Activated T-helper 1 cell treated with anti-CD3 and anti-CD28 coated beads, Interleukin-12 subunit alpha, Interleukin-12 subunit beta, Interleukin-2, Interleukin-4 antibody, amounts not matched to agents 30 ng/mL and 10 ng/mL and 1 ng/mL, durations not matched to agents 14 hours and 24 hours and 36 hours (primary cell): ENCODE measurements at regions not wholly inside any gene's neighbourhood (a gene's known extent, or its start where the extent isn't known, plus 50 kb on each side); places are given as distances from the start of the nearest gene placed in this dataset.
"Not testable (repeated sequence)": the region's sequence is repeated elsewhere in the genome, so short reads cannot be mapped to it uniquely, and the experiment has no call there.

Experiments
- DNase-seq: peaks from one replicate; pipeline ENCODE4 v3.0.0; 2021; ENCODE audit warnings: low spot score
- H3K27ac Mint-ChIP-seq: one replicate; pipeline ENCODE4 v1.8.0; 2021; ENCODE audit warnings: mild to moderate bottlenecking, mixed read lengths
- H3K27me3 Mint-ChIP-seq: one replicate; pipeline ENCODE4 v1.8.0; 2022; ENCODE audit warnings: mild to moderate bottlenecking, moderate library complexity, mixed read lengths; ENCODE audit not compliant: insufficient read depth
- H3K36me3 Mint-ChIP-seq: one replicate; pipeline ENCODE4 v1.8.0; 2021; ENCODE audit warnings: low read depth, mixed read lengths
- H3K4me1 Mint-ChIP-seq: one replicate; pipeline ENCODE4 v1.8.0; 2021; ENCODE audit warnings: low read depth, mixed read lengths
- H3K4me3 Mint-ChIP-seq: one replicate; pipeline ENCODE4 v1.8.0; 2021; ENCODE audit warnings: mild to moderate bottlenecking, moderate library complexity, mixed read lengths
- H3K9me3 Mint-ChIP-seq: one replicate; pipeline ENCODE4 v1.8.0; 2021; ENCODE audit warnings: mixed read lengths
- intact Hi-C: fragments of 100-400 bp; cut with micrococcal nuclease; formaldehyde crosslinking; loops from one replicate; pipeline ENCODE4 v1.15.1; 2024

GRCh38 chr1:37380546-37380945 lies 93.8 kb upstream of the ZC3H12A start:
- H3K4me3 Mint-ChIP-seq, DNase-seq, H3K9me3 Mint-ChIP-seq, intact Hi-C loops, H3K36me3 Mint-ChIP-seq, H3K27ac Mint-ChIP-seq, H3K4me1 Mint-ChIP-seq: not testable (repeated sequence)
- peaks cover 14% of the 10 kb centered on the region for H3K27me3 Mint-ChIP-seq

GRCh38 chr1:37387854-37388253 lies 86.5 kb upstream of the ZC3H12A start:
- no peak for DNase-seq
- peaks cover 6% of the 10 kb centered on the region for H3K27me3 Mint-ChIP-seq
- H3K4me3 Mint-ChIP-seq, result no peak overlapping the region
- no peaks in the 10 kb centered on the region for H3K36me3 Mint-ChIP-seq
- no peaks in the 10 kb centered on the region for H3K9me3 Mint-ChIP-seq
- intact Hi-C loops, result no loop called here
- no peak overlapping the region for H3K27ac Mint-ChIP-seq
- no peaks in the 10 kb centered on the region for H3K4me1 Mint-ChIP-seq

- H3K4me3 Mint-ChIP-seq, result no peak overlapping the region
- H3K27me3 Mint-ChIP-seq, result peaks cover 13% of the 10 kb centered on the region
- no peaks in the 10 kb centered on the region for H3K4me1 Mint-ChIP-seq
- no peaks in the 10 kb centered on the region for H3K36me3 Mint-ChIP-seq
- no peak for DNase-seq
- no peak overlapping the region for H3K27ac Mint-ChIP-seq
- intact Hi-C loops, result no loop called here
- H3K9me3 Mint-ChIP-seq, result no peaks in the 10 kb centered on the region
Observed at GRCh38 chr1:37389327-37389726, 85.1 kb upstream of the ZC3H12A start.

- Mint-ChIP-seq H3K4me1 (no peaks in the 10 kb centered on the region), H3K9me3 (no peaks in the 10 kb centered on the region), H3K27me3 (peaks cover 18% of the 10 kb centered on the region), H3K27ac (no peak overlapping the region), H3K36me3 (no peaks in the 10 kb centered on the region), H3K4me3 (no peak overlapping the region)
- no peak for DNase-seq
- intact Hi-C loops, result no loop called here
Observed at GRCh38 chr1:37391211-37392011, 83.0 kb upstream of the ZC3H12A start.

GRCh38 chr1:37392051-37392450 lies 82.3 kb upstream of the ZC3H12A start:
- no peaks in the 10 kb centered on the region for H3K4me1 Mint-ChIP-seq
- intact Hi-C loops, result no loop called here
- H3K27ac Mint-ChIP-seq, result no peak overlapping the region
- DNase-seq, result no peak
- H3K27me3 Mint-ChIP-seq, result peaks cover 20% of the 10 kb centered on the region
- no peak overlapping the region for H3K4me3 Mint-ChIP-seq
- no peaks in the 10 kb centered on the region for H3K36me3 Mint-ChIP-seq
- no peaks in the 10 kb centered on the region for H3K9me3 Mint-ChIP-seq

GRCh38 chr1:37393173-37394120 lies 80.9 kb upstream of the ZC3H12A start:
- Mint-ChIP-seq H3K27me3 (peaks cover 23% of the 10 kb centered on the region), H3K4me3 (no peak overlapping the region), H3K4me1 (no peaks in the 10 kb centered on the region)

GRCh38 chr1:37394574-37395464 lies 79.6 kb upstream of the ZC3H12A start:
- intact Hi-C loops, result no loop called here
- Mint-ChIP-seq H3K27ac (no peak overlapping the region), H3K4me3 (no peak overlapping the region), H3K27me3 (peaks cover 23% of the 10 kb centered on the region), H3K36me3 (no peaks in the 10 kb centered on the region), H3K4me1 (no peaks in the 10 kb centered on the region), H3K9me3 (no peaks in the 10 kb centered on the region)
- DNase-seq, result no peak

More at GRCh38 chr1:37393173-37394120, 80.9 kb upstream of the ZC3H12A start:
- Mint-ChIP-seq H3K27ac (no peak overlapping the region), H3K36me3 (no peaks in the 10 kb centered on the region), H3K9me3 (no peaks in the 10 kb centered on the region)
- intact Hi-C loops, result no loop called here
- no peak for DNase-seq

GRCh38 chr1:37398096-37398495 lies 76.3 kb upstream of the ZC3H12A start:
- H3K36me3 Mint-ChIP-seq, result no peaks in the 10 kb centered on the region
- no peaks in the 10 kb centered on the region for H3K9me3 Mint-ChIP-seq
- intact Hi-C loops, result no loop called here
- no peaks in the 10 kb centered on the region for H3K4me1 Mint-ChIP-seq
- no peak for DNase-seq
- H3K27me3 Mint-ChIP-seq, result peaks cover 16% of the 10 kb centered on the region
- H3K4me3 Mint-ChIP-seq, result no peak overlapping the region
- peak overlapping the region; percentile 9 for H3K27ac Mint-ChIP-seq

GRCh38 chr1:37399205-37399604 lies 75.2 kb upstream of the ZC3H12A start:
- Mint-ChIP-seq H3K36me3 (no peaks in the 10 kb centered on the region), H3K27ac (no peak overlapping the region), H3K9me3 (no peaks in the 10 kb centered on the region), H3K27me3 (peaks cover 11% of the 10 kb centered on the region), H3K4me1 (no peaks in the 10 kb centered on the region), H3K4me3 (no peak overlapping the region)
- intact Hi-C loops, result no loop called here
- no peak for DNase-seq

GRCh38 chr1:37399830-37400464 lies 74.4 kb upstream of the ZC3H12A start:
- H3K9me3 Mint-ChIP-seq, result no peaks in the 10 kb centered on the region
- no peak overlapping the region for H3K27ac Mint-ChIP-seq
- intact Hi-C loops, result no loop called here
- H3K4me1 Mint-ChIP-seq, result no peaks in the 10 kb centered on the region
- no peak for DNase-seq
- H3K36me3 Mint-ChIP-seq, result no peaks in the 10 kb centered on the region
- peaks cover 8% of the 10 kb centered on the region for H3K27me3 Mint-ChIP-seq
- H3K4me3 Mint-ChIP-seq, result no peak overlapping the region

GRCh38 chr1:37400466-37401225 lies 73.7 kb upstream of the ZC3H12A start:
- intact Hi-C loops, result no loop called here
- H3K27ac Mint-ChIP-seq, result no peak overlapping the region
- no peak overlapping the region for H3K4me3 Mint-ChIP-seq
- H3K9me3 Mint-ChIP-seq, result no peaks in the 10 kb centered on the region
- no peaks in the 10 kb centered on the region for H3K36me3 Mint-ChIP-seq
- peaks cover 8% of the 10 kb centered on the region for H3K27me3 Mint-ChIP-seq
- H3K4me1 Mint-ChIP-seq, result no peaks in the 10 kb centered on the region
- DNase-seq, result no peak

GRCh38 chr1:37403166-37403565 lies 71.2 kb upstream of the ZC3H12A start:
- Mint-ChIP-seq H3K4me3 (no peak overlapping the region), H3K27me3 (peaks cover 2% of the 10 kb centered on the region), H3K27ac (no peak overlapping the region), H3K9me3 (no peaks in the 10 kb centered on the region), H3K4me1 (no peaks in the 10 kb centered on the region), H3K36me3 (no peaks in the 10 kb centered on the region)
- intact Hi-C loops, result no loop called here
- no peak for DNase-seq
